HG03039 (cell line): ENCODE measurements at regions not wholly inside any gene's neighbourhood (a gene's known extent, or its start where the extent isn't known, plus 50 kb on each side); places are given as distances from the start of the nearest gene placed in this dataset.
"Not testable (repeated sequence)": the region's sequence is repeated elsewhere in the genome, so short reads cannot be mapped to it uniquely, and the experiment has no call there.

Experiments used
- ATAC-seq: cut with Tn5 transposase; IDR thresholded peaks from one replicate; pipeline ENCODE4 v1.9.1; 2021; ENCODE audit warnings: mild to moderate bottlenecking, moderate library complexity; ENCODE audit not compliant: unreplicated experiment

- ATAC-seq: peak; percentile 70
Measured at GRCh38 chr7:36058020-36058592, 94.9 kb upstream of the EEPD1 start.

GRCh38 chr7:36060388-36060787 lies 92.7 kb upstream of the EEPD1 start:
- ATAC-seq: not testable (repeated sequence)

- no peak for ATAC-seq
Measured at GRCh38 chr7:36062154-36062815, 90.8 kb upstream of the EEPD1 start.

- ATAC-seq: no peak
Measured at GRCh38 chr7:36064676-36065075, 88.4 kb upstream of the EEPD1 start.

- ATAC-seq: not testable (repeated sequence)
Measured at GRCh38 chr7:36065563-36066342, 87.3 kb upstream of the EEPD1 start.

GRCh38 chr7:36066343-36066664 lies 86.8 kb upstream of the EEPD1 start:
- no peak for ATAC-seq

- ATAC-seq: no peak
Measured at GRCh38 chr7:36070230-36070629, 82.8 kb upstream of the EEPD1 start.

- ATAC-seq: no peak
Measured at GRCh38 chr7:36071605-36072004, 81.4 kb upstream of the EEPD1 start.

GRCh38 chr7:36072620-36073019 lies 80.4 kb upstream of the EEPD1 start:
- ATAC-seq: no peak

GRCh38 chr7:36075561-36075960 lies 77.5 kb upstream of the EEPD1 start:
- ATAC-seq: no peak

- ATAC-seq: no peak
Measured at GRCh38 chr7:36076074-36076473, 77.0 kb upstream of the EEPD1 start.

- no peak for ATAC-seq
Measured at GRCh38 chr7:36078816-36079360, 74.2 kb upstream of the EEPD1 start.

GRCh38 chr7:36079446-36080025 lies 73.5 kb upstream of the EEPD1 start:
- ATAC-seq: no peak

GRCh38 chr7:36080843-36081242 lies 72.2 kb upstream of the EEPD1 start:
- ATAC-seq: no peak

- no peak for ATAC-seq
Measured at GRCh38 chr7:36082216-36082615, 70.8 kb upstream of the EEPD1 start.

- ATAC-seq: no peak
Measured at GRCh38 chr7:36082910-36083309, 70.1 kb upstream of the EEPD1 start.

- no peak for ATAC-seq
Measured at GRCh38 chr7:36083626-36084380, 69.3 kb upstream of the EEPD1 start.

- ATAC-seq: no peak
Measured at GRCh38 chr7:36084485-36085091, 68.5 kb upstream of the EEPD1 start.

- no peak for ATAC-seq
Measured at GRCh38 chr7:36085096-36085495, 68.0 kb upstream of the EEPD1 start.

- no peak for ATAC-seq
Measured at GRCh38 chr7:36086571-36086970, 66.5 kb upstream of the EEPD1 start.
